C4-2B (cell line): ENCODE measurements at regions not wholly inside any gene's neighbourhood (a gene's known extent, or its start where the extent isn't known, plus 50 kb on each side); places are given as distances from the start of the nearest gene placed in this dataset.

Source experiments
- CTCF ChIP-seq: fragments of 450-650 bp; conservative IDR thresholded peaks from 2 replicates; pipeline ENCODE4 v1.5.1; 2017; ENCODE audit warnings: mild to moderate bottlenecking
- ZFX ChIP-seq: fragments of 450-650 bp; IDR thresholded peaks from 2 replicates; pipeline ENCODE4 v1.6.1; 2017

DNA sequence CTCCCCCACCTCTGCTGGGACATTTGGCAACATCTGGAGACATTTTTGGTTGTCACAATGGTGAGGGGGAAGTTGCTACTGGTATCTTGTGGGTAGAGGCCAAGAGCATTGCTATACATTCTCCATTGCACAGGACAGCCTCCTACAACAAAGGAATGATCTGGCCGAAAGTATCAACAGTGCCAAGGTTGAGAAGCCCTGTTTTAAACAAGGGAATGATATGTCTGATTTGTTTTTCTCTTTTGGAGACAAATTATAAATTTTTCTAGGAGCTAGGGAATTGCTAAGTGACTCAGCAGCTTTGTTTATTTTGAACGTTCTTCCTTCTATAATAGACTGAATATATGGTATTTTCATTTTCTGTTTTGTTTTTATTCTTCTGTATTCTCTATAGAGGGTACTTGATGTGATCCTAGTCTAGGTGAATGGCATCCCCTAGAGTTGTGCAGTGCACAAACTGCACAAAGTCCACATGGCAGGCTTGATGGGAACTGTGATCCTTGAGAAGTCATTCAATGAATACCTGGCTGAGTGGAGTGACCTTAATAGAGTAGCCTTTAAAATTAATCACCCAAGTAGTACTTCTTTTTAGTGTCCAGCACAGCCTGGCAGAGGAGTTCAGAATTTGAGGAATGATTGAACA lies 288.6 kb upstream of the USP24 start:
- TF ChIP-seq CTCF (no peak), ZFX (no peak)
